GM23248 (cell line): ENCODE measurements at regions not wholly inside any gene's neighbourhood (a gene's known extent, or its start where the extent isn't known, plus 50 kb on each side); places are given as distances from the start of the nearest gene placed in this dataset.

Experiments used
- EZH2 ChIP-seq: fragments of 200-600 bp; sonication (generic); IDR thresholded peaks from 2 replicates; pipeline ENCODE4 v1.6.1; 2018; ENCODE audit warnings: antibody characterized with exemption, mild to moderate bottlenecking; ENCODE audit not compliant: insufficient read depth, poor library complexity, severe bottlenecking
- EZH2phosphoT487 ChIP-seq: fragments of 200-600 bp; sonication (generic); IDR thresholded peaks from 2 replicates; pipeline ENCODE4 v1.6.1; 2018; ENCODE audit warnings: antibody characterized with exemption, moderate library complexity, mild to moderate bottlenecking, low read depth; ENCODE audit not compliant: insufficient read depth

DNA sequence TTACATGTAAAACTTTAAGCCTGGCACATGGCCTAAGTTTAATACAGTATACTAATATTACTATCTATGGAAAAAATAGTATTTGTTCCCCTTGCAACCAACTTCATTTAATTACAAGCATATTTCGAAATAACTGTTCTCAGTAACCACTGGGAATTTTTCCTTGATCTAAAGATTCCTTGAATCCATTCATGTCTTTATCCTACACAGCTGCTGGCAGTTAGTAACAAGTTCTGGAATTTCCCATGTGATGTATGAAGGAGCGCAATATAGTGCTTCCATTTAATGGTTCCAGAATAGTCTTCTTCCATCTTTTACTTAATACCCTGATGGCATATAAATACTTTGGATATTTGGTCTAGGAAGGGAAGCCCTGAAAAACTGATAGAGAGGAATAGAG is 136.5 kb downstream of the AASDH start:
- TF ChIP-seq EZH2, result no peak
- no peak for TF ChIP-seq EZH2phosphoT487
